Gastroesophageal sphincter (tissue), 2 donors: ENCODE measurements at regions not wholly inside any gene's neighbourhood (a gene's known extent, or its start where the extent isn't known, plus 50 kb on each side); places are given as distances from the start of the nearest gene placed in this dataset.

ENCODE experiments used
- POLR2A ChIP-seq, 2 donors: fragments of 450-650 bp; IDR thresholded peaks; one replicate each; pipeline ENCODE4 v1.6.1; 2017; ENCODE audit warnings: antibody characterized with exemption in 2 of 2, mild to moderate bottlenecking in 2 of 2, moderate library complexity in 1 of 2
- POLR2AphosphoS5 ChIP-seq: sonication (generic); formaldehyde crosslinking; IDR thresholded peaks from one replicate; pipeline ENCODE4 v1.6.1; 2017; ENCODE audit warnings: antibody characterized with exemption

GRCh38 chr7:153518201-153518984 lies 533.8 kb upstream of the DPP6 start:
- no peak for TF ChIP-seq POLR2AphosphoS5
- TF ChIP-seq POLR2A (IDR thresholded peaks at IDR 0.05): no peak
